SK-N-SH treated with all-trans-retinoic acid at 6 μM for 48 hours (cell line): ENCODE measurements at regions not wholly inside any gene's neighbourhood (a gene's known extent, or its start where the extent isn't known, plus 50 kb on each side); places are given as distances from the start of the nearest gene placed in this dataset.

ENCODE experiments used
- ATAC-seq: fragments of 200-7000 bp; cut with Tn5 transposase; 3 replicates; pipeline ENCODE4 v1.9.1; 2020; ENCODE audit warnings: mild to moderate bottlenecking, moderate library complexity
- ARNTL ChIP-seq: fragments of 450-650 bp; formaldehyde crosslinking; IDR thresholded peaks from 2 replicates; pipeline ENCODE4 v1.5.0; 2020; ENCODE audit warnings: low read depth, mild to moderate bottlenecking, moderate library complexity, borderline replicate concordance
- BACH2 ChIP-seq: fragments of 250-450 bp; sonication (Bioruptor Pico); IDR thresholded peaks from 2 replicates; pipeline ENCODE4 v1.9.0; 2021; ENCODE audit warnings: mild to moderate bottlenecking, borderline replicate concordance
- ESRRG ChIP-seq: fragments of 250-450 bp; sonication (Bioruptor Pico); IDR thresholded peaks from 2 replicates; pipeline ENCODE4 v1.6.1; 2021; ENCODE audit warnings: mild to moderate bottlenecking
- GLIS3 ChIP-seq: fragments of 250-450 bp; sonication (Bioruptor Pico); IDR thresholded peaks from 2 replicates; pipeline ENCODE4 v1.5.0; 2020; ENCODE audit warnings: mild to moderate bottlenecking, moderate library complexity
- ISL1 ChIP-seq: fragments of 250-450 bp; sonication (Bioruptor Pico); IDR thresholded peaks from 2 replicates; pipeline ENCODE4 v2.1.2; 2022; ENCODE audit warnings: mild to moderate bottlenecking, moderate library complexity
- OSR1 ChIP-seq: fragments of 250-450 bp; sonication (Bioruptor Pico); IDR thresholded peaks from 2 replicates; pipeline ENCODE4 v1.8.0; 2022; ENCODE audit warnings: moderate library complexity, mild to moderate bottlenecking, inconsistent platforms
- PPARA ChIP-seq: fragments of 250-450 bp; sonication (Bioruptor Pico); IDR thresholded peaks from 2 replicates; pipeline ENCODE4 v1.5.0; 2020; ENCODE audit warnings: mild to moderate bottlenecking, borderline replicate concordance
- RARB ChIP-seq: fragments of 250-450 bp; sonication (Bioruptor Pico); IDR thresholded peaks from 2 replicates; pipeline ENCODE4 v1.8.0; 2021; ENCODE audit warnings: mild to moderate bottlenecking, moderate library complexity
- SNAI2 ChIP-seq: fragments of 250-450 bp; sonication (Bioruptor Pico); IDR thresholded peaks from 2 replicates; pipeline ENCODE4 v1.5.0; 2020; ENCODE audit warnings: mild to moderate bottlenecking, moderate library complexity
- TCF4 ChIP-seq: fragments of 250-450 bp; sonication (Bioruptor Pico); IDR thresholded peaks from 2 replicates; pipeline ENCODE4 v1.8.0; 2021; ENCODE audit warnings: mild to moderate bottlenecking, moderate library complexity, borderline replicate concordance
- TOX ChIP-seq: fragments of 250-450 bp; sonication (Bioruptor Pico); IDR thresholded peaks from 2 replicates; pipeline ENCODE4 v1.8.0; 2021; ENCODE audit warnings: mild to moderate bottlenecking, moderate library complexity, borderline replicate concordance
- TSHZ2 ChIP-seq: fragments of 250-450 bp; sonication (Bioruptor Pico); IDR thresholded peaks from 2 replicates; pipeline ENCODE4 v1.5.0; 2020; ENCODE audit warnings: mild to moderate bottlenecking, moderate library complexity
- ZC3H10 ChIP-seq: fragments of 250-450 bp; sonication (Bioruptor Pico); IDR thresholded peaks from 2 replicates; pipeline ENCODE4 v1.5.1; 2021; ENCODE audit warnings: mild to moderate bottlenecking, moderate library complexity
- ZFP3 ChIP-seq: fragments of 250-450 bp; sonication (Bioruptor Pico); IDR thresholded peaks from 2 replicates; pipeline ENCODE4 v1.5.0; 2020; ENCODE audit warnings: mild to moderate bottlenecking, moderate library complexity
- ZFP30 ChIP-seq: fragments of 450-650 bp; formaldehyde crosslinking; IDR thresholded peaks from 2 replicates; pipeline ENCODE4 v1.5.0; 2022; ENCODE audit warnings: mild to moderate bottlenecking, moderate library complexity
- ZNF565 ChIP-seq: fragments of 450-650 bp; formaldehyde crosslinking; conservative IDR thresholded peaks from 2 replicates; pipeline ENCODE4 v1.5.0; 2020; ENCODE audit warnings: low read depth, mild to moderate bottlenecking, moderate library complexity
- ZNF70 ChIP-seq: fragments of 450-650 bp; formaldehyde crosslinking; IDR thresholded peaks from 2 replicates; pipeline ENCODE4 v1.5.0; 2020; ENCODE audit warnings: mild to moderate bottlenecking, moderate library complexity
- ZNF8 ChIP-seq: fragments of 450-650 bp; formaldehyde crosslinking; IDR thresholded peaks from 2 replicates; pipeline ENCODE4 v1.5.0; 2020; ENCODE audit warnings: mild to moderate bottlenecking, moderate library complexity
- TF ChIP-seq, protein P1 (sequence below): fragments of 250-450 bp; sonication (Bioruptor Pico); IDR thresholded peaks from 2 replicates; pipeline ENCODE4 v1.8.0; 2020; ENCODE audit warnings: mild to moderate bottlenecking, moderate library complexity, borderline replicate concordance
- TF ChIP-seq, protein P2 (sequence below): fragments of 250-450 bp; sonication (Bioruptor Pico); IDR thresholded peaks from 2 replicates; pipeline ENCODE4 v1.5.1; 2021; ENCODE audit warnings: mild to moderate bottlenecking, moderate library complexity
- TF ChIP-seq, protein P3 (sequence below): fragments of 250-450 bp; sonication (Bioruptor Pico); IDR thresholded peaks from 2 replicates; pipeline ENCODE4 v1.5.1; 2020; ENCODE audit warnings: low read depth, mild to moderate bottlenecking, moderate library complexity
- TF ChIP-seq, protein P4 (sequence below): fragments of 250-450 bp; sonication (Bioruptor Pico); IDR thresholded peaks from 2 replicates; pipeline ENCODE4 v1.8.0; 2021; ENCODE audit warnings: low read depth, mild to moderate bottlenecking, moderate library complexity, borderline replicate concordance

GRCh38 chr6:44676826-44677433 is 289.4 kb downstream of the CDC5L start:
- TF ChIP-seq TOX (no peak), ZNF565 (CRISPR knock-in tag) (no peak), ESRRG (CRISPR knock-in tag) (no peak), GLIS3 (CRISPR knock-in tag) (no peak), RARB (CRISPR knock-in tag) (no peak), SNAI2 (no peak), ZNF70 (CRISPR knock-in tag) (no peak), TCF4 (no peak), TSHZ2 (CRISPR knock-in tag) (no peak), BACH2 (no peak), ZNF8 (CRISPR knock-in tag) (no peak), ZFP3 (CRISPR knock-in tag) (no peak), ISL1 (CRISPR knock-in tag) (no peak), PPARA (CRISPR knock-in tag) (no peak), OSR1 (CRISPR knock-in tag) (no peak), ARNTL (CRISPR knock-in tag) (no peak)
- TF ChIP-seq, protein P1, sequence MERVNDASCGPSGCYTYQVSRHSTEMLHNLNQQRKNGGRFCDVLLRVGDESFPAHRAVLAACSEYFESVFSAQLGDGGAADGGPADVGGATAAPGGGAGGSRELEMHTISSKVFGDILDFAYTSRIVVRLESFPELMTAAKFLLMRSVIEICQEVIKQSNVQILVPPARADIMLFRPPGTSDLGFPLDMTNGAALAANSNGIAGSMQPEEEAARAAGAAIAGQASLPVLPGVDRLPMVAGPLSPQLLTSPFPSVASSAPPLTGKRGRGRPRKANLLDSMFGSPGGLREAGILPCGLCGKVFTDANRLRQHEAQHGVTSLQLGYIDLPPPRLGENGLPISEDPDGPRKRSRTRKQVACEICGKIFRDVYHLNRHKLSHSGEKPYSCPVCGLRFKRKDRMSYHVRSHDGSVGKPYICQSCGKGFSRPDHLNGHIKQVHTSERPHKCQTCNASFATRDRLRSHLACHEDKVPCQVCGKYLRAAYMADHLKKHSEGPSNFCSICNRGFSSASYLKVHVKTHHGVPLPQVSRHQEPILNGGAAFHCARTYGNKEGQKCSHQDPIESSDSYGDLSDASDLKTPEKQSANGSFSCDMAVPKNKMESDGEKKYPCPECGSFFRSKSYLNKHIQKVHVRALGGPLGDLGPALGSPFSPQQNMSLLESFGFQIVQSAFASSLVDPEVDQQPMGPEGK (CRISPR knock-in tag): no peak
- TF ChIP-seq, protein P2, sequence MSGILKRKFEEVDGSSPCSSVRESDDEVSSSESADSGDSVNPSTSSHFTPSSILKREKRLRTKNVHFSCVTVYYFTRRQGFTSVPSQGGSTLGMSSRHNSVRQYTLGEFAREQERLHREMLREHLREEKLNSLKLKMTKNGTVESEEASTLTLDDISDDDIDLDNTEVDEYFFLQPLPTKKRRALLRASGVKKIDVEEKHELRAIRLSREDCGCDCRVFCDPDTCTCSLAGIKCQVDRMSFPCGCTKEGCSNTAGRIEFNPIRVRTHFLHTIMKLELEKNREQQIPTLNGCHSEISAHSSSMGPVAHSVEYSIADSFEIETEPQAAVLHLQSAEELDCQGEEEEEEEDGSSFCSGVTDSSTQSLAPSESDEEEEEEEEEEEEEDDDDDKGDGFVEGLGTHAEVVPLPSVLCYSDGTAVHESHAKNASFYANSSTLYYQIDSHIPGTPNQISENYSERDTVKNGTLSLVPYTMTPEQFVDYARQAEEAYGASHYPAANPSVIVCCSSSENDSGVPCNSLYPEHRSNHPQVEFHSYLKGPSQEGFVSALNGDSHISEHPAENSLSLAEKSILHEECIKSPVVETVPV (CRISPR knock-in tag): no peak
- TF ChIP-seq, protein P3, sequence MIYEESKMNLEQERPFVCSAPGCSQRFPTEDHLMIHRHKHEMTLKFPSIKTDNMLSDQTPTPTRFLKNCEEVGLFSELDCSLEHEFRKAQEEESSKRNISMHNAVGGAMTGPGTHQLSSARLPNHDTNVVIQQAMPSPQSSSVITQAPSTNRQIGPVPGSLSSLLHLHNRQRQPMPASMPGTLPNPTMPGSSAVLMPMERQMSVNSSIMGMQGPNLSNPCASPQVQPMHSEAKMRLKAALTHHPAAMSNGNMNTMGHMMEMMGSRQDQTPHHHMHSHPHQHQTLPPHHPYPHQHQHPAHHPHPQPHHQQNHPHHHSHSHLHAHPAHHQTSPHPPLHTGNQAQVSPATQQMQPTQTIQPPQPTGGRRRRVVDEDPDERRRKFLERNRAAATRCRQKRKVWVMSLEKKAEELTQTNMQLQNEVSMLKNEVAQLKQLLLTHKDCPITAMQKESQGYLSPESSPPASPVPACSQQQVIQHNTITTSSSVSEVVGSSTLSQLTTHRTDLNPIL (CRISPR knock-in tag): no peak
- TF ChIP-seq, protein P4, sequence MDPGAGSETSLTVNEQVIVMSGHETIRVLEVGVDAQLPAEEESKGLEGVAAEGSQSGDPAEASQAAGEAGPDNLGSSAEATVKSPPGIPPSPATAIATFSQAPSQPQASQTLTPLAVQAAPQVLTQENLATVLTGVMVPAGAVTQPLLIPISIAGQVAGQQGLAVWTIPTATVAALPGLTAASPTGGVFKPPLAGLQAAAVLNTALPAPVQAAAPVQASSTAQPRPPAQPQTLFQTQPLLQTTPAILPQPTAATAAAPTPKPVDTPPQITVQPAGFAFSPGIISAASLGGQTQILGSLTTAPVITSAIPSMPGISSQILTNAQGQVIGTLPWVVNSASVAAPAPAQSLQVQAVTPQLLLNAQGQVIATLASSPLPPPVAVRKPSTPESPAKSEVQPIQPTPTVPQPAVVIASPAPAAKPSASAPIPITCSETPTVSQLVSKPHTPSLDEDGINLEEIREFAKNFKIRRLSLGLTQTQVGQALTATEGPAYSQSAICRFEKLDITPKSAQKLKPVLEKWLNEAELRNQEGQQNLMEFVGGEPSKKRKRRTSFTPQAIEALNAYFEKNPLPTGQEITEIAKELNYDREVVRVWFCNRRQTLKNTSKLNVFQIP (CRISPR knock-in tag): no peak
- TF ChIP-seq, all 23 proteins: peak for 0
- ATAC-seq: no peak

- TF ChIP-seq TCF4 (no peak), ZC3H10 (CRISPR knock-in tag) (no peak), ZFP30 (CRISPR knock-in tag) (no peak), ZFP3 (CRISPR knock-in tag) (no peak), GLIS3 (CRISPR knock-in tag) (no peak), ARNTL (CRISPR knock-in tag) (no peak), TOX (no peak), OSR1 (CRISPR knock-in tag) (no peak)
- TF ChIP-seq, protein P2 (CRISPR knock-in tag): no peak
- no peak for ATAC-seq
Observed at GRCh38 chr6:44678252-44678935, 290.9 kb downstream of the CDC5L start.
